ENCODE measurements at regions not wholly inside any gene's neighbourhood (a gene's known extent, or its start where the extent isn't known, plus 50 kb on each side); places are given as distances from the start of the nearest gene placed in this dataset.
"Not testable (repeated sequence)": the region's sequence is repeated elsewhere in the genome, so short reads cannot be mapped to it uniquely, and the experiment has no call there.

GRCh38 chr2:39584283-39584965 is 81.3 kb upstream of the TMEM178A start:
- no peak for DNase-seq

- not testable (repeated sequence) for DNase-seq
Measured at GRCh38 chr2:39585531-39585930, 80.2 kb upstream of the TMEM178A start.

- DNase-seq: no peak
Measured at GRCh38 chr2:39587168-39587567, 78.5 kb upstream of the TMEM178A start.

GRCh38 chr2:39587641-39588040 is 78.1 kb upstream of the TMEM178A start:
- DNase-seq: no peak

- no peak for DNase-seq
Measured at GRCh38 chr2:39593439-39594393, 72.0 kb upstream of the TMEM178A start.

GRCh38 chr2:39595116-39595515 is 70.6 kb upstream of the TMEM178A start:
- no peak for DNase-seq

- DNase-seq: no peak
Measured at GRCh38 chr2:39597314-39597713, 68.4 kb upstream of the TMEM178A start.

- DNase-seq: no peak
Measured at GRCh38 chr2:39602616-39603015, 63.1 kb upstream of the TMEM178A start.

- DNase-seq: no peak
Measured at GRCh38 chr2:39603436-39603835, 62.3 kb upstream of the TMEM178A start.

- no peak for DNase-seq
Measured at GRCh38 chr2:39604866-39605265, 60.9 kb upstream of the TMEM178A start.

GRCh38 chr2:39606585-39606984 is 59.1 kb upstream of the TMEM178A start:
- DNase-seq: no peak

GRCh38 chr2:39607538-39608262 is 58.0 kb upstream of the TMEM178A start:
- no peak for DNase-seq

GRCh38 chr2:39608263-39608575 is 57.5 kb upstream of the TMEM178A start:
- no peak for DNase-seq

- no peak for DNase-seq
Measured at GRCh38 chr2:39608686-39609441, 56.9 kb upstream of the TMEM178A start.

- DNase-seq: no peak
Measured at GRCh38 chr2:39609917-39610316, 55.8 kb upstream of the TMEM178A start.

GRCh38 chr2:39615675-39616074 is 50.0 kb upstream of the TMEM178A start:
- no peak for DNase-seq

All from NCI-H1436 treated with DMSO at 0.1 percent for 48 hours (cell line).